Astrocyte (in vitro differentiated cells and primary cell): ENCODE measurements at regions not wholly inside any gene's neighbourhood (a gene's known extent, or its start where the extent isn't known, plus 50 kb on each side); places are given as distances from the start of the nearest gene placed in this dataset.

Experiments
- EZH2 ChIP-seq: IDR thresholded peaks from 2 replicates; pipeline ENCODE4 v1.6.1; 2012; ENCODE audit warnings: mild to moderate bottlenecking, low read length, inconsistent platforms; ENCODE audit not compliant: insufficient read depth
- TF ChIP-seq, protein P1 (sequence below): IDR thresholded peaks from 2 replicates; pipeline ENCODE4 v1.5.1; 2011; ENCODE audit warnings: low read depth, mild to moderate bottlenecking, inconsistent platforms, low read length, moderate library complexity; ENCODE audit not compliant: insufficient read depth

DNA sequence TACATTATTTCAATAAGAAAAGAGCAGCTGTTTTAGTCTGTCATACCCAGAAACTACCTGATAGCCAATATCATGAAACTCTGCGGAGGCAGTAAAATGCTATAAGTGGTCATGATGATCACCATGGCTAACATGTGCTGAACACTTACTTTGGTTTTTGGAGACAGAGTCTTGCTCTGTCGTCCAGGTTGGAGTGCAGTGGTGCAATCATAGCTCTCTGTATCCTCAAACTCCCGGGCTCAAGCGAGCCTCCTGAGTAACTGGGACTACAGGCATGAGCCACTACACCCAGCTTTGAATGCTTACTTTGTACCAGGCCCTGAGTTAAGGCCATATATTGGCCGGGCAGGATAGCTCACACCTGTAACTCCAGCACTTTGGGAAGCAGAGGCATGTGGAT lies 101.2 kb upstream of the DHX40 start:
- TF ChIP-seq, protein P1, sequence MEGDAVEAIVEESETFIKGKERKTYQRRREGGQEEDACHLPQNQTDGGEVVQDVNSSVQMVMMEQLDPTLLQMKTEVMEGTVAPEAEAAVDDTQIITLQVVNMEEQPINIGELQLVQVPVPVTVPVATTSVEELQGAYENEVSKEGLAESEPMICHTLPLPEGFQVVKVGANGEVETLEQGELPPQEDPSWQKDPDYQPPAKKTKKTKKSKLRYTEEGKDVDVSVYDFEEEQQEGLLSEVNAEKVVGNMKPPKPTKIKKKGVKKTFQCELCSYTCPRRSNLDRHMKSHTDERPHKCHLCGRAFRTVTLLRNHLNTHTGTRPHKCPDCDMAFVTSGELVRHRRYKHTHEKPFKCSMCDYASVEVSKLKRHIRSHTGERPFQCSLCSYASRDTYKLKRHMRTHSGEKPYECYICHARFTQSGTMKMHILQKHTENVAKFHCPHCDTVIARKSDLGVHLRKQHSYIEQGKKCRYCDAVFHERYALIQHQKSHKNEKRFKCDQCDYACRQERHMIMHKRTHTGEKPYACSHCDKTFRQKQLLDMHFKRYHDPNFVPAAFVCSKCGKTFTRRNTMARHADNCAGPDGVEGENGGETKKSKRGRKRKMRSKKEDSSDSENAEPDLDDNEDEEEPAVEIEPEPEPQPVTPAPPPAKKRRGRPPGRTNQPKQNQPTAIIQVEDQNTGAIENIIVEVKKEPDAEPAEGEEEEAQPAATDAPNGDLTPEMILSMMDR: no peak
- TF ChIP-seq EZH2: no peak
